ENCODE measurements at regions not wholly inside any gene's neighbourhood (a gene's known extent, or its start where the extent isn't known, plus 50 kb on each side); places are given as distances from the start of the nearest gene placed in this dataset.

- TF ChIP-seq CTCF (IDR thresholded peaks at IDR 0.05; ENCODE audit: insufficient read depth, low read depth, low read length) = no peak
- no peak for TF ChIP-seq EZH2 (IDR thresholded peaks at IDR 0.05; ENCODE audit: insufficient read depth, low read length)
Observed at GRCh38 chr12:25734529-25735180, 181.6 kb upstream of the LMNTD1 start.
